ENCODE measurements at regions not wholly inside any gene's neighbourhood (a gene's known extent, or its start where the extent isn't known, plus 50 kb on each side); places are given as distances from the start of the nearest gene placed in this dataset.

DNA sequence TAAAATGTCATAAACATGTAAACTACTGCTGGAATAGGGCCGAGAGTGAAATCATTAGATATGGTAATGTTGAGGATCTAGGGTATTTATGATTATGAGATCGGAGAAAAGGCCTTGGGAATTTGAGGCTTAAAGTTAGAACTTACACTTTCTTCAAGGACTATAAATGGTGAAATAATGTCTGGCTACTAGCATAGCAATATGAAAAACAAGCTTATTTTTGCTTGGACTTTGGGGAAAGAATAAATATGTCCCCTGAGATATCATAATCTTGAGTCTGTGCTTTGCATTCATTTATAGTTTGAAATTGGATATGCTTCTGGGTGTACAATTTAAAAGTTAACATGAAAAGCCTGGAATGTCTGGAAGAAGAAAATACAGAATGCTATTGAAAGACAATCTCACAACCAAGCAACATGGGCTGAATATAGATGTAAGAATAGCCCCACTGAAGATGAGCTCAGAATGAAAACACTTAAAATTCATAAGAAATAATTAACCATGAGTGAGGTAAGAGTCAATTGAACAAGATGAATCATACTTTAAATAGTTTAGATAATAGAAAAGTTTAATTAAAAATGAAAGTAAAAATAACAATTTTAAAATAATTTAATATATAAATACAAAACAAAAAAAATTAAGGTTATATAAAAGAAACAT is 1555.4 kb upstream of the MIR17HG start:
- TF ChIP-seq GATA2 (IDR thresholded peaks at IDR 0.05; ENCODE audit: low read depth, low read length) = no peak
- TF ChIP-seq GATA3 (IDR thresholded peaks at IDR 0.05; ENCODE audit: low read depth, low read length) = no peak

Data from SH-SY5Y (cell line).